Mesendoderm (in vitro differentiated cells): ENCODE measurements at regions not wholly inside any gene's neighbourhood (a gene's known extent, or its start where the extent isn't known, plus 50 kb on each side); places are given as distances from the start of the nearest gene placed in this dataset.
A peak's percentile ranks its signal among the peaks of the same experiment; 100 is the strongest.

Experiments used
- DNase-seq: peaks from one replicate; pipeline ENCODE4 v3.0.0; 2013
- H2AK5ac ChIP-seq: 2 replicates; pipeline ENCODE4 v1.6.1; 2013; ENCODE audit warnings: low read length, inconsistent platforms
- H2BK120ac ChIP-seq: 2 replicates; pipeline ENCODE4 v1.6.1; 2013; ENCODE audit warnings: low read depth, mild to moderate bottlenecking, low read length, moderate library complexity, mixed read lengths
- H2BK15ac ChIP-seq: replicated peaks from 2 replicates; pipeline ENCODE4 v1.6.1; 2013; ENCODE audit warnings: low read depth, mild to moderate bottlenecking, moderate library complexity
- H2BK5ac ChIP-seq: 2 replicates; pipeline ENCODE4 v1.6.1; 2013; ENCODE audit warnings: low read length, inconsistent platforms
- H3K18ac ChIP-seq: 2 replicates; pipeline ENCODE4 v1.6.1; 2013; ENCODE audit warnings: mild to moderate bottlenecking, low read length, mixed read lengths
- H3K23ac ChIP-seq: one replicate; pipeline ENCODE4 v1.6.1; 2013; ENCODE audit warnings: low read length
- H3K27ac ChIP-seq: 2 replicates; pipeline ENCODE4 v1.5.1; 2013; ENCODE audit warnings: low read depth, mild to moderate bottlenecking, inconsistent platforms, low read length, moderate library complexity
- H3K27me3 ChIP-seq: 2 replicates; pipeline ENCODE4 v1.6.1; 2013; ENCODE audit warnings: low read length, control low read depth, mild to moderate bottlenecking, inconsistent platforms; ENCODE audit not compliant: insufficient read depth, poor library complexity
- H3K36me3 ChIP-seq: 2 replicates; pipeline ENCODE4 v1.6.1; 2013; ENCODE audit warnings: low read length, inconsistent platforms; ENCODE audit not compliant: control insufficient read depth, insufficient read depth
- H3K4ac ChIP-seq: one replicate; pipeline ENCODE4 v1.6.1; 2013; ENCODE audit warnings: low read depth, mild to moderate bottlenecking, low read length, moderate library complexity
- H3K4me1 ChIP-seq: 2 replicates; pipeline ENCODE4 v1.6.1; 2013; ENCODE audit warnings: low read depth, low read length, inconsistent platforms; ENCODE audit not compliant: control insufficient read depth
- H3K4me2 ChIP-seq: 2 replicates; pipeline ENCODE4 v1.6.1; 2013; ENCODE audit warnings: low read length
- H3K4me3 ChIP-seq: 2 replicates; pipeline ENCODE4 v1.5.1; 2013; ENCODE audit warnings: mild to moderate bottlenecking, low read length
- H3K56ac ChIP-seq: one replicate; pipeline ENCODE4 v1.6.1; 2013; ENCODE audit warnings: low read length
- H3K79me1 ChIP-seq: 2 replicates; pipeline ENCODE4 v1.6.1; 2013; ENCODE audit warnings: low read length, inconsistent platforms
- H3K79me2 ChIP-seq: 2 replicates; pipeline ENCODE4 v1.6.1; 2013; ENCODE audit warnings: mild to moderate bottlenecking, low read length; ENCODE audit not compliant: control insufficient read depth, insufficient read depth
- H3K9ac ChIP-seq: 2 replicates; pipeline ENCODE4 v1.6.1; 2013; ENCODE audit warnings: low read length, inconsistent platforms
- H4K5ac ChIP-seq: one replicate; pipeline ENCODE4 v1.6.1; 2013; ENCODE audit warnings: low read length
- H4K8ac ChIP-seq: one replicate; pipeline ENCODE4 v1.6.1; 2013; ENCODE audit warnings: low read depth, mild to moderate bottlenecking, control low read depth, low read length, moderate library complexity
- WGBS: extraction: QIAGEN DNeasy Blood & Tissue Kit; methylation state at CpG from one replicate; pipeline ENCODE4 v1.1.7; 2013; ENCODE audit warnings: low lambda C conversion rate, missing lambda C conversion rate; ENCODE audit not compliant: insufficient coverage; ENCODE audit errors: extremely low coverage; 5-methylcytosine and 5-hydroxymethylcytosine counted together

DNA sequence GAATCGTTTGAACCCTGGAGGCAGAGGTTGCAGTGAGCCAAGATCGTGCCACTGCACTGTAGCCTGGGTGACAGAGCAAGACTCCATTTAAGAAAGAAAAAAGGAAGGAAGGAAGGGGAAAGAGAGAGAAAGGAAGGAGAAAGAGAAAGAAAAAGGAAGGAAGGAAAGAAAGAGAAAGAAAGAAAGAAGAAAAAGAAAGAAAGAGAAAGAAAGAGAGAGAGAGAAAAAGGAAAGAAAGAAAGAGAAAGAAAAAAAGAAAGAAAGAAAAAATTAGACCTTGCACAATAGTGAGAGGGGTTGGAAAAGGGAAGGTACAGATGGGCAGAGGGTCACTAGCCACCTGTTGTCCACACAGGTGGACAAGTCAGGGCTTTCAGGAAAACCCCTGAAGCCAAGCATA is 57.6 kb upstream of the RTL6 start:
- Histone ChIP-seq H3K18ac (no peak overlapping the region), H2BK120ac (no peak overlapping the region), H3K27ac (no peak overlapping the region), H3K9ac (no peak overlapping the region), H3K4me2 (no peak overlapping the region), H2BK15ac (no peak overlapping the region), H3K56ac (no peak overlapping the region), H3K4ac (no peak overlapping the region), H3K27me3 (no peaks in the 10 kb centered on the region), H3K4me1 (no peaks in the 10 kb centered on the region), H2BK5ac (no peak overlapping the region), H3K79me2 (no peaks in the 10 kb centered on the region), H3K4me3 (no peak overlapping the region), H4K8ac (no peak overlapping the region), H3K23ac (no peak overlapping the region), H4K5ac (no peak overlapping the region), H3K79me1 (no peaks in the 10 kb centered on the region), H2AK5ac (no peak overlapping the region), H3K36me3 (no peaks in the 10 kb centered on the region)
- WGBS, result no CpG with 5 or more reads among the region's 2 CpGs
- DNase-seq, result no peak

DNA sequence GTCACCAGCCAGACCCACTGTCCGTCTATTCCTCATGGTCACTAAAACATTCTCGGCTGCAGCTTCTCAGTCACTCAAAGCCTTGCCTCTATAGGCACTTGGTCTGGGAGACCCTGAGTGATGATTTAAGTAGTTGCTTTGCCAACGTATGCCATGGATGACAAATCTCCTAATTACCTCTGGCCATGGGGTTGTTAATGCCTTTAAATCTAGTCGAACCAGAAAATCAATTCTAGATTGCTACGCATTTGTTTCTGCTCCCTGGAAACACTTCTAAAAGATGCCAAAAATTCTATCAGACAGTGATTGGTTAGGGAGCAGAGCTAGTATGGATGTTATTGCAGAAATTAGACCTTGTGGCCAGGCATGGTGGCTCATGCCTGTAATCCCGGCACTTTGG is 57.0 kb upstream of the RTL6 start:
- Histone ChIP-seq H3K9ac (no peak overlapping the region), H2BK120ac (no peak overlapping the region), H3K36me3 (no peaks in the 10 kb centered on the region), H3K27me3 (no peaks in the 10 kb centered on the region), H2BK5ac (no peak overlapping the region), H3K79me2 (no peaks in the 10 kb centered on the region), H2AK5ac (no peak overlapping the region), H2BK15ac (no peak overlapping the region), H4K5ac (no peak overlapping the region), H3K23ac (no peak overlapping the region), H3K79me1 (no peaks in the 10 kb centered on the region), H3K4me2 (no peak overlapping the region), H3K27ac (no peak overlapping the region), H4K8ac (no peak overlapping the region), H3K4me1 (no peaks in the 10 kb centered on the region), H3K56ac (no peak overlapping the region), H3K4me3 (no peak overlapping the region), H3K18ac (no peak overlapping the region), H3K4ac (no peak overlapping the region)
- no peak for DNase-seq
- no CpG with 5 or more reads among the region's 6 CpGs for WGBS

GRCh38 chr22:44554411-44554810 is 56.4 kb upstream of the RTL6 start:
- no peak overlapping the region for H3K9ac ChIP-seq
- H2AK5ac ChIP-seq, result no peak overlapping the region
- no peak overlapping the region for H2BK120ac ChIP-seq
- no peak overlapping the region for H3K4me3 ChIP-seq
- DNase-seq, result no peak
- no peak overlapping the region for H3K23ac ChIP-seq
- no peaks in the 10 kb centered on the region for H3K79me2 ChIP-seq
- H3K56ac ChIP-seq, result no peak overlapping the region
- H3K18ac ChIP-seq, result no peak overlapping the region
- no peak overlapping the region for H4K8ac ChIP-seq
- WGBS, result no CpG with 5 or more reads among the region's 7 CpGs
- no peak overlapping the region for H2BK5ac ChIP-seq
- no peak overlapping the region for H3K4ac ChIP-seq
- H2BK15ac ChIP-seq, result no peak overlapping the region
- no peak overlapping the region for H3K4me2 ChIP-seq
- no peaks in the 10 kb centered on the region for H3K36me3 ChIP-seq
- no peak overlapping the region for H3K27ac ChIP-seq
- H3K4me1 ChIP-seq, result no peaks in the 10 kb centered on the region
- H3K79me1 ChIP-seq, result no peaks in the 10 kb centered on the region
- H3K27me3 ChIP-seq, result no peaks in the 10 kb centered on the region
- H4K5ac ChIP-seq, result no peak overlapping the region

DNA sequence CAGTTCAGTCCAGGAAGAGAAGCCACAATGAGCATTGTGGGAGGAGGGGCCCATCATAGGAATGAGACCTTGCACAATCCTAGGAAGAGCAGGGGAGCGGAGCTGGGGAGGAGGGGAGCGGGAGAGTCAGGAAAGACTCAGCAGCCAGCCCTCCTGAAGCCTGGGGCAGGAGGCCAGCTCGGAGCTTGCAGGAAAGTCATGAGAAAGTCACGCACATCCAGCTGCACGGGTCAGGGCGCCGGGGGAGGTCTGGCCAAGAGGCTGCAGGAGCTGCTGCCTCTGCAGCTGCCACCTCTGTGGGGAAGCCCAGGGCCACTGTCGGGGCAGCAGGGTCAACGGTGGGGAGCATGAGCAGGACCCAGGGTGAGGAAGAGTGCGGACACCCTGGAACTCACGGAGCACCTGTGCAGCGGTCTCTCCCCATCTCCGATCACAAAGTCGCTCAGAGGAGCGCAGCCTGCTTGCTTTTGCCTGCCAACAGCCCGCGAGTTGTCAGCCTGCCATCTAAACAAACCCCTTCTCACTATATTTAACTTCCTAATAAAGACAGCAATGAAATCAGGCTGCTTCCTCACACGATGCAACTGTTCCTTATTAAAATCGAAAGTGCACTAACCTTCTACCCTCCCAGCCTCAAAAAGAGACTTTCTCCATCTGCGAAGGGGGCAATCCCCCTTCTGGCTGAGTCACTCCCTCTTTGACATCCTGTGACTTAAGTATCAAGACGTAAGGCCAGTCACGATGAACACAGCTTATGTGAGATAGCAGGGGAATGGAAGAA is 52.9 kb upstream of the RTL6 start:
- no peak for DNase-seq
- H3K56ac ChIP-seq, result no peak overlapping the region
- no peaks in the 10 kb centered on the region for H3K36me3 ChIP-seq
- no peak overlapping the region for H3K9ac ChIP-seq
- H2AK5ac ChIP-seq, result no peak overlapping the region
- no peak overlapping the region for H3K4me3 ChIP-seq
- no CpG with 5 or more reads among the region's 22 CpGs for WGBS
- no peaks in the 10 kb centered on the region for H3K4me1 ChIP-seq
- H3K27me3 ChIP-seq, result no peaks in the 10 kb centered on the region
- H3K23ac ChIP-seq, result peak overlapping the region; percentile 66
- no peak overlapping the region for H3K4me2 ChIP-seq
- H4K8ac ChIP-seq, result no peak overlapping the region
- no peak overlapping the region for H3K27ac ChIP-seq
- no peak overlapping the region for H3K18ac ChIP-seq
- H4K5ac ChIP-seq, result no peak overlapping the region
- H2BK120ac ChIP-seq, result no peak overlapping the region
- no peaks in the 10 kb centered on the region for H3K79me2 ChIP-seq
- H2BK5ac ChIP-seq, result no peak overlapping the region
- no peaks in the 10 kb centered on the region for H3K79me1 ChIP-seq
- no peak overlapping the region for H2BK15ac ChIP-seq
- H3K4ac ChIP-seq, result no peak overlapping the region

- no peak overlapping the region for H3K4me3 ChIP-seq
- H4K8ac ChIP-seq, result no peak overlapping the region
- H4K5ac ChIP-seq, result no peak overlapping the region
- H3K27me3 ChIP-seq, result no peaks in the 10 kb centered on the region
- no peaks in the 10 kb centered on the region for H3K36me3 ChIP-seq
- DNase-seq, result no peak
- no peak overlapping the region for H2BK120ac ChIP-seq
- no peak overlapping the region for H2BK5ac ChIP-seq
- H3K56ac ChIP-seq, result no peak overlapping the region
- no peak overlapping the region for H3K9ac ChIP-seq
- no peak overlapping the region for H3K27ac ChIP-seq
- H2AK5ac ChIP-seq, result no peak overlapping the region
- no peak overlapping the region for H3K4me2 ChIP-seq
- H3K4ac ChIP-seq, result no peak overlapping the region
- H3K79me1 ChIP-seq, result no peaks in the 10 kb centered on the region
- H3K23ac ChIP-seq, result no peak overlapping the region
- no peaks in the 10 kb centered on the region for H3K4me1 ChIP-seq
- H2BK15ac ChIP-seq, result no peak overlapping the region
- H3K18ac ChIP-seq, result no peak overlapping the region
- no peaks in the 10 kb centered on the region for H3K79me2 ChIP-seq
- no CpG with 5 or more reads among the region's 6 CpGs for WGBS
Measured at GRCh38 chr22:44549701-44550100, 51.7 kb upstream of the RTL6 start.

DNA sequence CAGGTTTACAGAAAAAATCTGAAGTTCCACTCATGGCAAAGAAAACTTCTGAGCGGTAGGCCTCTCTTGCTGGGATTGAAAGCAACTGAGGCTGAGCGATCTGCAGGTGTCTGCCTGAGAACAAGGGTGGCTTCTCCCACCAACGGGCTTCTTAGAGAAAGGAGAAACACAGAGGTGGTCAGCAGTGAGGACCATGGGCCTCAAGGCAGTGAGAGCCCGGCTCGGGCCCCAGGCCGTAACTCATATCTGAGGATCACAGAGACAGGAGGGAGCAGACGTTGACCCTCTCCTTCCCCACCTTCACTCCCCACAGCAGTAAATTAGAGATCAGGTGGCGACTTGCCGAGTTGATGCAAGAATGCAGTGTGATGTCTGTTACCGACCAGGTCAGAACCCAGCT is 50.9 kb upstream of the RTL6 start:
- Histone ChIP-seq H3K36me3 (no peaks in the 10 kb centered on the region), H3K4me2 (no peak overlapping the region), H3K56ac (no peak overlapping the region), H3K4me1 (no peaks in the 10 kb centered on the region), H4K5ac (no peak overlapping the region), H3K4me3 (no peak overlapping the region), H3K4ac (no peak overlapping the region), H3K27me3 (no peaks in the 10 kb centered on the region), H3K9ac (no peak overlapping the region), H2AK5ac (no peak overlapping the region), H3K79me2 (no peaks in the 10 kb centered on the region), H3K27ac (no peak overlapping the region), H3K18ac (no peak overlapping the region), H2BK15ac (no peak overlapping the region), H3K79me1 (no peaks in the 10 kb centered on the region), H2BK120ac (no peak overlapping the region), H3K23ac (no peak overlapping the region), H4K8ac (no peak overlapping the region), H2BK5ac (no peak overlapping the region)
- no CpG with 5 or more reads among the region's 10 CpGs for WGBS
- peak; percentile 26 for DNase-seq
